OCI-LY3 (cell line): ENCODE measurements at regions not wholly inside any gene's neighbourhood (a gene's known extent, or its start where the extent isn't known, plus 50 kb on each side); places are given as distances from the start of the nearest gene placed in this dataset.

ENCODE experiments used
- H2AFZ ChIP-seq: fragments of 200-600, 300-600 bp; shearing (Covaris generic); 2 replicates; pipeline ENCODE4 v1.6.0; 2014; ENCODE audit warnings: antibody characterized with exemption, low read depth, low read length
- H3K27ac ChIP-seq: fragments of 200-600, 300-600 bp; sonication (generic); 2 replicates; pipeline ENCODE4 v1.5.1; 2014; ENCODE audit warnings: mild to moderate bottlenecking, low read length, moderate library complexity, mixed read lengths
- H3K27me3 ChIP-seq: fragments of 200-600, 300-600 bp; sonication (generic); 2 replicates; pipeline ENCODE4 v1.6.1; 2014; ENCODE audit warnings: low read depth, low read length, mixed read lengths
- H3K36me3 ChIP-seq: fragments of 200-600, 300-600 bp; sonication (generic); replicated peaks from 2 replicates; pipeline ENCODE3; 2014; ENCODE audit warnings: low read depth, low read length, mixed read lengths
- H3K4me1 ChIP-seq: fragments of 300-600, 200-600 bp; sonication (generic); 2 replicates; pipeline ENCODE4 v1.6.1; 2014; ENCODE audit warnings: low read length, mixed read lengths
- H3K4me2 ChIP-seq: fragments of 200-600, 300-600 bp; sonication (generic); 2 replicates; pipeline ENCODE4 v1.6.1; 2014; ENCODE audit warnings: low read length, mixed read lengths
- H3K4me3 ChIP-seq: fragments of 300-600, 200-600 bp; sonication (generic); 2 replicates; pipeline ENCODE4 v1.5.1; 2014; ENCODE audit warnings: antibody characterized with exemption, mild to moderate bottlenecking, low read length, moderate library complexity
- H3K79me2 ChIP-seq: fragments of 300-600, 200-600 bp; shearing (Covaris generic); 2 replicates; pipeline ENCODE4 v1.6.1; 2014; ENCODE audit warnings: mild to moderate bottlenecking, low read length, mixed read lengths
- H3K9ac ChIP-seq: fragments of 300-600, 200-600 bp; shearing (Covaris generic); 2 replicates; pipeline ENCODE4 v1.6.0; 2014; ENCODE audit warnings: mild to moderate bottlenecking, low read length, moderate library complexity
- H3K9me3 ChIP-seq: fragments of 200-600, 300-600 bp; shearing (Covaris generic); 2 replicates; pipeline ENCODE4 v1.6.1; 2014; ENCODE audit warnings: low read length, mixed read lengths; ENCODE audit not compliant: insufficient read depth
- H4K20me1 ChIP-seq: fragments of 200-600, 300-600 bp; sonication (generic); 2 replicates; pipeline ENCODE4 v1.6.1; 2016; ENCODE audit warnings: low read length, mixed read lengths; ENCODE audit not compliant: insufficient read depth
- CTCF ChIP-seq: fragments of 200-600, 300-600 bp; sonication (generic); IDR thresholded peaks from 2 replicates; pipeline ENCODE4 v1.5.1; 2014; ENCODE audit warnings: antibody characterized with exemption, low read length, low read depth
- EZH2phosphoT487 ChIP-seq: fragments of 200-600 bp; shearing (Covaris generic); IDR thresholded peaks from 2 replicates; pipeline ENCODE4 v1.6.1; 2018; ENCODE audit warnings: antibody characterized with exemption, mixed run types, low read depth

DNA sequence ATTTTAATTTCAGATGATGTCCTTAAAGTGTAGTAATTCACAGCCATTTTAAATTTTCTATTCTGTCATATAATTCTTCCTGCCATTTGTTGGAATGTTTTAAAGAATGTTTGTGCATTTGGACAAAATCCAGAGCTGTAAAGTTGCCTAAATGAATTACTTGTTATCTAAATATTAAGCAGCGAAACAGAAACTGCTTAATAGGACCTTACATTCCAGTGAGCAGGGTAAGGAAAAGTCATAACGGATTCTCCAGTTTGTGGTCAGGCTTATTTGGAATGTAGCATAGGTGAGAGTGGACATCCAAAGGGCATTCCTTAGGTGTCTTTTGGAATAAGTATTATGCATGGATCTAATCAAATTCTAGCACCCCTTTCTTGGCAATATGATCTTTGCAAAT is 410.4 kb upstream of the PTPRD start:
- Histone ChIP-seq H3K79me2 (no peaks in the 10 kb centered on the region), H2AFZ (no peak overlapping the region), H3K36me3 (no peaks in the 10 kb centered on the region), H3K4me3 (no peak overlapping the region), H4K20me1 (no peaks in the 10 kb centered on the region), H3K9me3 (no peaks in the 10 kb centered on the region), H3K27me3 (no peaks in the 10 kb centered on the region), H3K4me2 (no peak overlapping the region), H3K27ac (no peak overlapping the region), H3K9ac (no peak overlapping the region), H3K4me1 (peaks cover 7% of the 10 kb centered on the region)
- TF ChIP-seq CTCF, result no peak
- TF ChIP-seq EZH2phosphoT487, result no peak

- H4K20me1 ChIP-seq, result no peaks in the 10 kb centered on the region
- H3K4me3 ChIP-seq, result no peak overlapping the region
- no peak overlapping the region for H3K27ac ChIP-seq
- H3K9me3 ChIP-seq, result no peaks in the 10 kb centered on the region
- TF ChIP-seq CTCF, result no peak
- no peak for TF ChIP-seq EZH2phosphoT487
- no peak overlapping the region for H3K9ac ChIP-seq
- no peaks in the 10 kb centered on the region for H3K79me2 ChIP-seq
- no peak overlapping the region for H2AFZ ChIP-seq
- no peaks in the 10 kb centered on the region for H3K27me3 ChIP-seq
- H3K4me2 ChIP-seq, result no peak overlapping the region
- peaks cover 11% of the 10 kb centered on the region for H3K4me1 ChIP-seq
- no peaks in the 10 kb centered on the region for H3K36me3 ChIP-seq
These were observed 413.0 kb upstream of the PTPRD start for GRCh38 chr9:11025775-11026174.

DNA sequence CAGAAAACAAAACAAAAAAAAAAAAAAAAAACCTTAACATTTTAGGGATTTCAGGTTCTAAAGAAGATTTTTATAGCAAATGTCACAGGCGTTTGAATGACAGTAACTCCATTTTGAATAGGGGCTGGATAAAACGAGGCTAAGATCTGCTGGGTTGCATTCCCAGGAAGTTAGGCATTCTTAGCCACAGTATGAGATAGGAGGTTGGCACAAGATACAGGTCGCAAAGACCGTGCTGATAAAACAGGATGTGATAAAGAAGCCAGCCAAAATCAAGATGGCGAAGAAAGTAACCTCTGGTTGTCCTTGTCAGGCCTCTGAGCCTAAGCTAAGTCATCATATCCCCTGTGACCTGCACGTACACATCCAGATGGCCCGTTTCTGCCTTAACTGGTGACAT is 425.6 kb upstream of the PTPRD start:
- H4K20me1 ChIP-seq, result no peaks in the 10 kb centered on the region
- no peak overlapping the region for H3K9ac ChIP-seq
- H3K36me3 ChIP-seq, result no peaks in the 10 kb centered on the region
- peaks cover 9% of the 10 kb centered on the region; the same call in 1 of the 2 replicates for H3K4me1 ChIP-seq
- no peak overlapping the region for H2AFZ ChIP-seq
- H3K27ac ChIP-seq, result no peak overlapping the region
- TF ChIP-seq EZH2phosphoT487 (no peak), CTCF (no peak)
- no peak overlapping the region for H3K4me2 ChIP-seq
- no peaks in the 10 kb centered on the region for H3K79me2 ChIP-seq
- H3K4me3 ChIP-seq, result no peak overlapping the region
- H3K9me3 ChIP-seq, result no peaks in the 10 kb centered on the region
- H3K27me3 ChIP-seq, result no peaks in the 10 kb centered on the region

DNA sequence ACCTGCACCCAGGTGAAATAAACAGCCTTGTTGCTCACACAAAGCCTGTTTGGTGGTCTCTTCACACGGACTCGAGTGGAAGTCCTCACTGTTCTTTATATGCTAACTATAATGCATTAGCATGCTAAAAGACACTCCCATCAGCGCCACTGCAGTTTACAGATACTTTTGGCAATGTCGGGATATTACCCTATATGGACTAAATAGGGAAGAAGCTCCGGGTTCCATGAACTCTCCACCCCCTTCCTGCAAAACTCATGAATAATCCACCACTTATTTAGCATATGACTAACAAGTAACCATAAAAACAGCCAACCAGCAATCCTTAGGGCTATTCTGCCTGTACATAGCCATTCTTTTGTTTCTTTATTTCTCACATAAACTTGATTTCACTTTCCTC is 426.2 kb upstream of the PTPRD start:
- Histone ChIP-seq H3K27me3 (no peaks in the 10 kb centered on the region), H3K27ac (no peak overlapping the region), H3K4me1 (peaks cover 9% of the 10 kb centered on the region; the same call in 1 of the 2 replicates), H3K36me3 (no peaks in the 10 kb centered on the region), H3K9ac (no peak overlapping the region), H3K4me3 (no peak overlapping the region), H2AFZ (no peak overlapping the region), H3K4me2 (no peak overlapping the region), H3K9me3 (no peaks in the 10 kb centered on the region), H3K79me2 (no peaks in the 10 kb centered on the region), H4K20me1 (no peaks in the 10 kb centered on the region)
- TF ChIP-seq CTCF (no peak), EZH2phosphoT487 (no peak)
